SK-N-SH (cell line): ENCODE measurements at regions not wholly inside any gene's neighbourhood (a gene's known extent, or its start where the extent isn't known, plus 50 kb on each side); places are given as distances from the start of the nearest gene placed in this dataset.

ENCODE experiments used
- CTCF ChIA-PET: fragments of 300-600, 350-600 bp; formaldehyde crosslinking; extraction: SDS; loops from one replicate; lab custom pipeline; 2021; lab: Yijun Ruan, JAX
- POLR2A ChIA-PET: fragments of 350-600 bp; sonication (Branson Sonifier 250); formaldehyde crosslinking; extraction: SDS; loops from one replicate; lab custom pipeline; 2020; ENCODE audit warnings: antibody characterized with exemption, inconsistent platforms; lab: Yijun Ruan, JAX
- DNase-seq: peaks from one replicate; pipeline ENCODE4 v3.0.0; 2012
- H2AFZ ChIP-seq: fragments of 200-600 bp; sonication (generic); 2 replicates; pipeline ENCODE4 v1.8.1; 2016; ENCODE audit warnings: antibody characterized with exemption, mild to moderate bottlenecking, low read depth
- H3F3A ChIP-seq: fragments of 200-600 bp; sonication (generic); replicated peaks from 2 replicates; pipeline ENCODE3; 2016; ENCODE audit warnings: antibody characterized with exemption, mild to moderate bottlenecking; ENCODE audit not compliant: insufficient read depth
- H3K27ac ChIP-seq, 2 experiments: fragments of 200-500 bp in 1 of 2; fragments of 200-600 bp in 1 of 2; sonication (Bioruptor generic) in 1 of 2; sonication (generic), shearing (Covaris generic) in 1 of 2; 2 replicates each; pipeline versions ENCODE4 v1.5.1 to v1.6.1; 2014 to 2016; ENCODE audit warnings: low read depth in 2 of 2, inconsistent platforms in 1 of 2, low read length in 1 of 2, mild to moderate bottlenecking in 1 of 2, mixed read lengths in 1 of 2
- H3K27me3 ChIP-seq: fragments of 200-600 bp; sonication (generic), shearing (Covaris generic); 2 replicates; pipeline ENCODE4 v1.6.1; 2016; ENCODE audit warnings: mixed run types; ENCODE audit not compliant: insufficient read depth
- H3K36me3 ChIP-seq, 2 experiments: fragments of 200-500 bp in 1 of 2; fragments of 200-600 bp in 1 of 2; sonication (Bioruptor generic) in 1 of 2; sonication (generic) in 1 of 2; replicated peaks in 1 of 2; 2 replicates each; pipeline versions ENCODE3 to v1.5.1; 2014 to 2016; ENCODE audit warnings: low read length in 1 of 2, mild to moderate bottlenecking in 1 of 2; ENCODE audit not compliant: insufficient read depth in 2 of 2, control insufficient read depth in 1 of 2
- H3K4me1 ChIP-seq, 2 experiments: fragments of 200-500 bp in 1 of 2; fragments of 200-600 bp in 1 of 2; sonication (Bioruptor generic) in 1 of 2; sonication (generic), shearing (Covaris generic) in 1 of 2; 2 replicates each; pipeline versions ENCODE4 v1.5.1 to v1.6.1; 2014 to 2016; ENCODE audit warnings: low read depth in 1 of 2, low read length in 1 of 2, mixed run types in 1 of 2; ENCODE audit not compliant: insufficient read depth in 2 of 2, control insufficient read depth in 1 of 2
- H3K4me2 ChIP-seq: fragments of 200-600 bp; sonication (generic), shearing (Covaris generic); 2 replicates; pipeline ENCODE4 v1.6.1; 2017; ENCODE audit warnings: mixed run types
- H3K4me3 ChIP-seq, 2 experiments: fragments of 200-500 bp in 1 of 2; fragments of 200-600 bp in 1 of 2; sonication (Bioruptor generic) in 1 of 2; sonication (generic), shearing (Covaris generic) in 1 of 2; 2 replicates each; pipeline versions ENCODE4 v1.5.1 to v1.8.1; 2014 to 2016; ENCODE audit warnings: low read depth in 2 of 2, inconsistent platforms in 1 of 2, low read length in 1 of 2, mild to moderate bottlenecking in 1 of 2, mixed read lengths in 1 of 2, moderate library complexity in 1 of 2
- H3K79me2 ChIP-seq: fragments of 200-600 bp; sonication (generic); 2 replicates; pipeline ENCODE4 v1.8.1; 2017; ENCODE audit warnings: mild to moderate bottlenecking; ENCODE audit not compliant: insufficient read depth
- H3K9ac ChIP-seq: fragments of 200-600 bp; sonication (generic); 2 replicates; pipeline ENCODE4 v1.6.1; 2017; ENCODE audit warnings: mixed run types
- H3K9me2 ChIP-seq: fragments of 200-600 bp; sonication (generic); 2 replicates; pipeline ENCODE4 v1.6.1; 2017; ENCODE audit warnings: mixed run types
- H3K9me3 ChIP-seq: fragments of 200-600 bp; sonication (generic); 2 replicates; pipeline ENCODE4 v1.6.1; 2017; ENCODE audit warnings: mixed run types, mild to moderate bottlenecking, moderate library complexity
- H4K20me1 ChIP-seq: fragments of 200-600 bp; sonication (generic); 2 replicates; pipeline ENCODE4 v1.6.1; 2017; ENCODE audit warnings: mild to moderate bottlenecking, mixed run types; ENCODE audit not compliant: insufficient read depth
- CHD2 ChIP-seq: fragments of 150-350 bp; IDR thresholded peaks from 2 replicates; pipeline ENCODE4 v1.6.1; 2018; ENCODE audit warnings: low read length; ENCODE audit not compliant: partially characterized antibody
- EP300 ChIP-seq, 2 experiments: IDR thresholded peaks; 2 replicates each; pipeline versions ENCODE4 v1.4.0 to v1.6.1; 2012; ENCODE audit warnings: borderline replicate concordance in 1 of 2, low read depth in 1 of 2, low read length in 1 of 2
- EZH2phosphoT487 ChIP-seq: fragments of 200-600 bp; sonication (generic); IDR thresholded peaks from 2 replicates; pipeline ENCODE4 v1.6.1; 2017; ENCODE audit warnings: low read depth, mixed run types, mild to moderate bottlenecking, antibody characterized with exemption, moderate library complexity, borderline replicate concordance
- FOSL2 ChIP-seq: IDR thresholded peaks from 2 replicates; pipeline ENCODE4 v1.4.0; 2012; ENCODE audit warnings: low read depth, mild to moderate bottlenecking, moderate library complexity, borderline replicate concordance
- GATA2 ChIP-seq: sonication (generic); formaldehyde crosslinking; IDR thresholded peaks from 2 replicates; pipeline ENCODE4 v1.5.0; 2020; ENCODE audit warnings: mild to moderate bottlenecking, missing genetic modification reagents
- NFIC ChIP-seq: IDR thresholded peaks from 2 replicates; pipeline ENCODE4 v1.4.0; 2012; ENCODE audit warnings: borderline replicate concordance
- RCOR1 ChIP-seq: fragments of 150-350 bp; IDR thresholded peaks from 2 replicates; pipeline ENCODE4 v1.6.1; 2017; ENCODE audit warnings: antibody characterized with exemption, low read length
- SMC3 ChIP-seq: IDR thresholded peaks from 2 replicates; pipeline ENCODE4 v1.6.1; 2012; ENCODE audit warnings: low read depth, low read length, improper control_type of control experiment
- TAF1 ChIP-seq: IDR thresholded peaks from 2 replicates; pipeline ENCODE4 v1.6.1; 2012; ENCODE audit warnings: low read depth, mild to moderate bottlenecking, low read length, moderate library complexity, borderline replicate concordance
- TEAD4 ChIP-seq: IDR thresholded peaks from 2 replicates; pipeline ENCODE4 v1.4.0; 2012; ENCODE audit warnings: mild to moderate bottlenecking, borderline replicate concordance; ENCODE audit not compliant: insufficient read depth
- WGBS: methylation state at CpG from one replicate; pipeline ENCODE4 v1.1.6; 2017; ENCODE audit warnings: low lambda C conversion rate; 5-methylcytosine and 5-hydroxymethylcytosine counted together
- TF ChIP-seq, protein P1 (sequence below): IDR thresholded peaks from 2 replicates; pipeline ENCODE4 v1.4.0; 2012; ENCODE audit warnings: low read depth, borderline replicate concordance

GRCh38 chr9:28014212-28014611, 440.9 kb upstream of the C9orf72 start:
- Histone ChIP-seq H3K9me3 (no peaks in the 10 kb centered on the region), H3K4me1 (peaks cover 0 to 6% of the 10 kb centered on the region in 2 experiments; a peak in 2 of 4 replicates), H3K9ac (no peak overlapping the region), H3K79me2 (no peaks in the 10 kb centered on the region), H3K27me3 (no peaks in the 10 kb centered on the region), H3K9me2 (no peaks in the 10 kb centered on the region), H3K27ac (peak overlapping the region in 1 of 2 experiments; percentile 86; a peak in 2 of 4 replicates), H3K4me2 (no peak overlapping the region), H3F3A (no peaks in the 10 kb centered on the region), H2AFZ (no peak overlapping the region), H3K4me3 (no peak overlapping the region), H3K36me3 (no peaks in the 10 kb centered on the region), H4K20me1 (no peaks in the 10 kb centered on the region)
- POLR2A ChIA-PET, result no interaction called here
- DNase-seq, result no peak
- CTCF ChIA-PET, result no interaction called here
- TF ChIP-seq EP300 (IDR thresholded peaks at IDR 0.05; ENCODE audit: borderline replicate concordance in 1 of 2, low read depth in 1 of 2, low read length in 1 of 2), result peak in 1 of 2 experiments; percentile 60; a peak in 1 of 4 replicates
- TF ChIP-seq CHD2, result no peak
- TF ChIP-seq FOSL2, result no peak
- TF ChIP-seq SMC3, result no peak
- TF ChIP-seq GATA2 (CRISPR knock-in tag), result no peak
- TF ChIP-seq RCOR1, result no peak
- no peak for TF ChIP-seq EZH2phosphoT487
- TF ChIP-seq, protein P1, sequence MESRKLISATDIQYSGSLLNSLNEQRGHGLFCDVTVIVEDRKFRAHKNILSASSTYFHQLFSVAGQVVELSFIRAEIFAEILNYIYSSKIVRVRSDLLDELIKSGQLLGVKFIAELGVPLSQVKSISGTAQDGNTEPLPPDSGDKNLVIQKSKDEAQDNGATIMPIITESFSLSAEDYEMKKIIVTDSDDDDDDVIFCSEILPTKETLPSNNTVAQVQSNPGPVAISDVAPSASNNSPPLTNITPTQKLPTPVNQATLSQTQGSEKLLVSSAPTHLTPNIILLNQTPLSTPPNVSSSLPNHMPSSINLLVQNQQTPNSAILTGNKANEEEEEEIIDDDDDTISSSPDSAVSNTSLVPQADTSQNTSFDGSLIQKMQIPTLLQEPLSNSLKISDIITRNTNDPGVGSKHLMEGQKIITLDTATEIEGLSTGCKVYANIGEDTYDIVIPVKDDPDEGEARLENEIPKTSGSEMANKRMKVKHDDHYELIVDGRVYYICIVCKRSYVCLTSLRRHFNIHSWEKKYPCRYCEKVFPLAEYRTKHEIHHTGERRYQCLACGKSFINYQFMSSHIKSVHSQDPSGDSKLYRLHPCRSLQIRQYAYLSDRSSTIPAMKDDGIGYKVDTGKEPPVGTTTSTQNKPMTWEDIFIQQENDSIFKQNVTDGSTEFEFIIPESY, result no peak
- no peak for TF ChIP-seq NFIC

DNA sequence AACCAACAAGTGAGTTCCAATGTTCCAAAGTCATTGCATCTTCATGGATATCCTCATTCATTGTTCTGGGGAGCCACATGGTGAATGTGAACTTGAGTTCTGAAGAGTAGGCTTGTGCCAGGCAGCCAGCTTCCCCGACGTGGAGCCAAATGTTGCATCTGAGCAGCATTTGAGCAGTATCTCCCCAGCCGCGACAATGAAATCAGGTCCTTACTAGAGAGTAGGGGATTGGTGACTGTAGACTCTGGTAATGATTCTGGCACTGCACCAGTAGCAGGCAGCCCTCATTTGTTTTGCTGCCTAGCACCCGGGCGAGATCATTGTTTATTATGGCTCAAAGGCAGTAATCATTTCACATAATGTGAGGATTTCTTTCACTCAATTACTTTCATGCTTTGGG, 451.4 kb upstream of the C9orf72 start:
- H3K9ac ChIP-seq, result no peak overlapping the region
- POLR2A ChIA-PET, result no interaction called here
- no peak overlapping the region for H3K4me2 ChIP-seq
- no peak for TF ChIP-seq TAF1
- TF ChIP-seq CHD2, result no peak
- no peak for TF ChIP-seq TEAD4
- TF ChIP-seq RCOR1, result no peak
- TF ChIP-seq SMC3, result no peak
- TF ChIP-seq, all 33 proteins: peak for 0
- Histone ChIP-seq H3K9me3 (no peaks in the 10 kb centered on the region), H3K4me3 (no peak overlapping the region), H4K20me1 (no peaks in the 10 kb centered on the region), H3K27me3 (no peaks in the 10 kb centered on the region), H3K36me3 (no peaks in the 10 kb centered on the region), H2AFZ (no peak overlapping the region), H3K79me2 (no peaks in the 10 kb centered on the region), H3K9me2 (no peaks in the 10 kb centered on the region), H3F3A (no peaks in the 10 kb centered on the region), H3K4me1 (no peaks in the 10 kb centered on the region; a peak in 1 of 4 replicates), H3K27ac (no peak overlapping the region; a peak in 1 of 4 replicates)
- CTCF ChIA-PET, result interaction anchor here (0.6 to 0.8 kb wide), 2 partner anchors 30 to 1318 kb away, joined by 3 read pairs; no protein-coding TSS in a partner anchor
- WGBS, result 94% methylated on average over 4 of the region's 6 CpGs
- DNase-seq, result no peak
